ENCODE measurements at regions not wholly inside any gene's neighbourhood (a gene's known extent, or its start where the extent isn't known, plus 50 kb on each side); places are given as distances from the start of the nearest gene placed in this dataset.

DNA sequence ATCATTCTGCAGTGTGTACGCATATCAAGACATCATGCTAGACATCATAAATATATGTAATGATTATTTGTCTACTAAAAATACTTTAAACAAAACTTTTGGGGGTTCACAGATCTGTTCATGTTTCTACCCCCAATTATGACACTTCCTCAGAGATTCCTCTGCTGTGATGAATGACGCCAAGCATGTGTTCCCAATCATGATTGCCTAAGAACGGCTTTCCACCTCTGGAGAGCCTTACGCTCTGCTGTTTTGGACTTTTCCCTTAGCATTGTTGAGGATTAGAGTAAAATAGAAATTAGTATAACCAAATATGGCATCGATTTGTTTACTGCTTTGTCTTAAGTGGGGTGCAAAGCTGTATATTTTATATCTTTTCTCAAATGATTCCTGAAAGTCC is 236.3 kb upstream of the IGFBP3 start:
- Histone ChIP-seq H2BK5ac (ENCODE audit: low read depth, low read length, poor library complexity, severe bottlenecking) (no peak overlapping the region), H3K14ac (replicated peaks; ENCODE audit: low read depth, low read length) (no peak overlapping the region), H3K4me2 (ENCODE audit: low read depth, low read length) (no peak overlapping the region), H2AK9ac (replicated peaks; ENCODE audit: low read depth, low read length, poor library complexity) (no peak overlapping the region), H3K79me1 (ENCODE audit: low read depth in 1 of 2, low read length in 2 of 2) (no peaks in the 10 kb centered on the region), H3K36me3 (ENCODE audit: control insufficient read depth, insufficient read depth, low read length) (no peaks in the 10 kb centered on the region), H3K23ac (ENCODE audit: low read depth, low read length) (no peak overlapping the region), H3K9ac (ENCODE audit: low read depth, low read length) (no peak overlapping the region), H4K20me1 (ENCODE audit: insufficient read depth, low read length) (no peaks in the 10 kb centered on the region), H2AFZ (replicated peaks; ENCODE audit: low read length, poor library complexity) (no peak overlapping the region), H2AK5ac (ENCODE audit: low read depth, low read length) (no peak overlapping the region), H3K56ac (ENCODE audit: extremely low read depth, insufficient read depth, low read length) (no peak overlapping the region), H4K5ac (ENCODE audit: low read depth, low read length) (no peak overlapping the region), H3K9me1 (ENCODE audit: insufficient read depth, low read length) (no peaks in the 10 kb centered on the region), H3K27me3 (ENCODE audit: control insufficient read depth, insufficient read depth, low read length) (no peaks in the 10 kb centered on the region), H2BK120ac (ENCODE audit: low read depth, low read length) (no peak overlapping the region), H4K8ac (ENCODE audit: low read depth in 2 of 2, low read length in 2 of 2) (no peak overlapping the region), H2BK15ac (ENCODE audit: low read depth, low read length) (no peak overlapping the region), H3K4me3 (ENCODE audit: insufficient read depth, low read depth, low read length) (no peak overlapping the region), H3K18ac (ENCODE audit: low read depth, low read length) (no peak overlapping the region), H3K4me1 (ENCODE audit: control insufficient read depth, insufficient read depth, low read length) (peaks cover 3% of the 10 kb centered on the region; the same call in 1 of the 2 replicates), H3K27ac (ENCODE audit: insufficient read depth, low read length) (no peak overlapping the region), H3K4ac (ENCODE audit: low read depth, low read length) (no peak overlapping the region), H4K91ac (ENCODE audit: insufficient read depth, low read depth, low read length) (no peak overlapping the region), H2BK20ac (ENCODE audit: low read depth, low read length) (no peak overlapping the region), H3K9me3 (ENCODE audit: control insufficient read depth, insufficient read depth, low read length) (no peaks in the 10 kb centered on the region)
- BruUV-seq (replicated peaks) = no TSS peak
- CTCF ChIA-PET = no interaction called here
- in situ Hi-C loops (cut with MboI; ENCODE audit: low sequenced_read_pairs) = no loop called here
- WGBS, 2 experiments (ENCODE audit: extremely low coverage in 2 of 2, insufficient read length in 1 of 2) = no CpG with 5 or more reads among the region's 5 CpGs
- ATAC-seq (ENCODE audit: low read depth) = no peak
- no peak for TF ChIP-seq POLR2A (IDR thresholded peaks at IDR 0.05; ENCODE audit: low read depth, low read length)
- TF ChIP-seq RAD21 (IDR thresholded peaks at IDR 0.05; ENCODE audit: low read length) = no peak
- no peak for TF ChIP-seq RFX5 (IDR thresholded peaks at IDR 0.05; ENCODE audit: low read depth, low read length)
- TF ChIP-seq, protein P1, sequence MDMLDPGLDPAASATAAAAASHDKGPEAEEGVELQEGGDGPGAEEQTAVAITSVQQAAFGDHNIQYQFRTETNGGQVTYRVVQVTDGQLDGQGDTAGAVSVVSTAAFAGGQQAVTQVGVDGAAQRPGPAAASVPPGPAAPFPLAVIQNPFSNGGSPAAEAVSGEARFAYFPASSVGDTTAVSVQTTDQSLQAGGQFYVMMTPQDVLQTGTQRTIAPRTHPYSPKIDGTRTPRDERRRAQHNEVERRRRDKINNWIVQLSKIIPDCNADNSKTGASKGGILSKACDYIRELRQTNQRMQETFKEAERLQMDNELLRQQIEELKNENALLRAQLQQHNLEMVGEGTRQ (IDR thresholded peaks at IDR 0.05; ENCODE audit: low read depth, low read length) = no peak
- no peak for TF ChIP-seq MAZ (IDR thresholded peaks at IDR 0.05; ENCODE audit: borderline replicate concordance, low read depth, low read length)
- TF ChIP-seq SMC3 (IDR thresholded peaks at IDR 0.05; ENCODE audit: low read depth, low read length) = no peak
- no peak for TF ChIP-seq CEBPB (IDR thresholded peaks at IDR 0.05; ENCODE audit: low read depth, low read length)
- TF ChIP-seq MXI1 (IDR thresholded peaks at IDR 0.05; ENCODE audit: borderline replicate concordance, low read depth, low read length) = no peak
- no peak for TF ChIP-seq MAFK (IDR thresholded peaks at IDR 0.05; ENCODE audit: low read depth, low read length)
- no peak for TF ChIP-seq FOS (IDR thresholded peaks at IDR 0.05; ENCODE audit: low read depth, low read length)
- TF ChIP-seq CHD1 (IDR thresholded peaks at IDR 0.05; ENCODE audit: low read depth, low read length) = no peak
- no peak for TF ChIP-seq BHLHE40 (IDR thresholded peaks at IDR 0.05; ENCODE audit: low read depth, low read length)
- TF ChIP-seq, protein P2, sequence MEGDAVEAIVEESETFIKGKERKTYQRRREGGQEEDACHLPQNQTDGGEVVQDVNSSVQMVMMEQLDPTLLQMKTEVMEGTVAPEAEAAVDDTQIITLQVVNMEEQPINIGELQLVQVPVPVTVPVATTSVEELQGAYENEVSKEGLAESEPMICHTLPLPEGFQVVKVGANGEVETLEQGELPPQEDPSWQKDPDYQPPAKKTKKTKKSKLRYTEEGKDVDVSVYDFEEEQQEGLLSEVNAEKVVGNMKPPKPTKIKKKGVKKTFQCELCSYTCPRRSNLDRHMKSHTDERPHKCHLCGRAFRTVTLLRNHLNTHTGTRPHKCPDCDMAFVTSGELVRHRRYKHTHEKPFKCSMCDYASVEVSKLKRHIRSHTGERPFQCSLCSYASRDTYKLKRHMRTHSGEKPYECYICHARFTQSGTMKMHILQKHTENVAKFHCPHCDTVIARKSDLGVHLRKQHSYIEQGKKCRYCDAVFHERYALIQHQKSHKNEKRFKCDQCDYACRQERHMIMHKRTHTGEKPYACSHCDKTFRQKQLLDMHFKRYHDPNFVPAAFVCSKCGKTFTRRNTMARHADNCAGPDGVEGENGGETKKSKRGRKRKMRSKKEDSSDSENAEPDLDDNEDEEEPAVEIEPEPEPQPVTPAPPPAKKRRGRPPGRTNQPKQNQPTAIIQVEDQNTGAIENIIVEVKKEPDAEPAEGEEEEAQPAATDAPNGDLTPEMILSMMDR (conservative IDR thresholded peaks at IDR 0.05; ENCODE audit: low read depth, low read length) = no peak
- TF ChIP-seq NFE2L2 (IDR thresholded peaks at IDR 0.05; ENCODE audit: low read depth, low read length) = no peak
- no peak for TF ChIP-seq RCOR1 (IDR thresholded peaks at IDR 0.05; ENCODE audit: insufficient replicate concordance, low read length)
- TF ChIP-seq, protein P3, sequence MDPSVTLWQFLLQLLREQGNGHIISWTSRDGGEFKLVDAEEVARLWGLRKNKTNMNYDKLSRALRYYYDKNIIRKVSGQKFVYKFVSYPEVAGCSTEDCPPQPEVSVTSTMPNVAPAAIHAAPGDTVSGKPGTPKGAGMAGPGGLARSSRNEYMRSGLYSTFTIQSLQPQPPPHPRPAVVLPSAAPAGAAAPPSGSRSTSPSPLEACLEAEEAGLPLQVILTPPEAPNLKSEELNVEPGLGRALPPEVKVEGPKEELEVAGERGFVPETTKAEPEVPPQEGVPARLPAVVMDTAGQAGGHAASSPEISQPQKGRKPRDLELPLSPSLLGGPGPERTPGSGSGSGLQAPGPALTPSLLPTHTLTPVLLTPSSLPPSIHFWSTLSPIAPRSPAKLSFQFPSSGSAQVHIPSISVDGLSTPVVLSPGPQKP (IDR thresholded peaks at IDR 0.05; ENCODE audit: borderline replicate concordance, low read depth, low read length) = no peak
- no peak for DNase-seq
- intact Hi-C loops (cut with micrococcal nuclease) = no loop called here
- POLR2A ChIA-PET (ENCODE audit: unreplicated experiment) = no interaction called here
- dilution Hi-C loops (cut with HindIII; ENCODE audit: low sequenced_read_pairs, unreplicated experiment) = no loop called here

Measured in IMR-90 (cell line).